A673 (cell line): ENCODE measurements at regions not wholly inside any gene's neighbourhood (a gene's known extent, or its start where the extent isn't known, plus 50 kb on each side); places are given as distances from the start of the nearest gene placed in this dataset. TPM values are rescaled to one million over a fixed set of nuclear protein-coding genes. Genes with fewer than 3 reads are reported as not detected.

Experiments used
- BruUV-seq: library from RNA; stranded (reverse); fragments of 400-500 nt; replicated peaks from 2 replicates; lab custom pipeline; 2021; lab: Mats Ljungman, UMichigan
- CTCF ChIA-PET: fragments of 300-600 bp; sonication (Branson Sonifier 250); formaldehyde crosslinking; loops from one replicate; lab custom pipeline; 2022; ENCODE audit warnings: antibody characterized with exemption; lab: Charles Lee
- POLR2A ChIA-PET: fragments of 300-600 bp; sonication (Branson Sonifier 250); formaldehyde crosslinking; loops from one replicate; lab custom pipeline; 2022; ENCODE audit warnings: antibody characterized with exemption; ENCODE audit not compliant: low non-redundant PET; lab: Charles Lee
- DNase-seq: peaks from one replicate; pipeline ENCODE4 v3.0.0-alpha.2; 2015; ENCODE audit warnings: low spot score
- H3K27ac ChIP-seq: fragments of 200-600 bp; sonication (generic); 2 replicates; pipeline ENCODE4 v1.5.1; 2016; ENCODE audit warnings: mixed run types, low read depth, mild to moderate bottlenecking, mixed read lengths, antibody characterized with exemption, low read length; ENCODE audit not compliant: poor library complexity, severe bottlenecking
- H3K27me3 ChIP-seq: fragments of 200-600 bp; sonication (generic); replicated peaks from 2 replicates; pipeline ENCODE4 v1.6.1; 2017; ENCODE audit warnings: mixed run types, low read depth, mild to moderate bottlenecking, mixed read lengths, antibody characterized with exemption, low read length; ENCODE audit not compliant: insufficient read depth, poor library complexity
- H3K36me3 ChIP-seq: fragments of 200-600 bp; sonication (generic); 2 replicates; pipeline ENCODE4 v1.6.1; 2016; ENCODE audit warnings: mixed run types, mild to moderate bottlenecking, mixed read lengths, antibody characterized with exemption, low read length; ENCODE audit not compliant: insufficient read depth, poor library complexity, severe bottlenecking
- H3K4me1 ChIP-seq: fragments of 200-600 bp; sonication (generic); 2 replicates; pipeline ENCODE4 v1.6.1; 2017; ENCODE audit warnings: mixed run types, mild to moderate bottlenecking, mixed read lengths, antibody characterized with exemption, low read length; ENCODE audit not compliant: insufficient read depth, poor library complexity, severe bottlenecking
- H3K4me3 ChIP-seq: fragments of 200-600 bp; sonication (generic); 2 replicates; pipeline ENCODE4 v1.5.1; 2016; ENCODE audit warnings: low read depth, mixed run types, mild to moderate bottlenecking, mixed read lengths, low read length; ENCODE audit not compliant: poor library complexity, severe bottlenecking
- H3K9me3 ChIP-seq: fragments of 200-600 bp; sonication (generic); 2 replicates; pipeline ENCODE4 v1.6.1; 2016; ENCODE audit warnings: mixed run types, low read depth, mild to moderate bottlenecking, mixed read lengths, antibody characterized with exemption, low read length; ENCODE audit not compliant: poor library complexity, severe bottlenecking
- CTCF ChIP-seq: fragments of 300-800, 200-600 bp; sonication (generic); conservative IDR thresholded peaks from 2 replicates; pipeline ENCODE4 v1.5.1; 2017; ENCODE audit warnings: low read depth, mild to moderate bottlenecking, antibody characterized with exemption, low read length, moderate library complexity, mixed read lengths
- EZH2 ChIP-seq: fragments of 200-600 bp; sonication (generic); IDR thresholded peaks from 2 replicates; pipeline ENCODE4 v1.6.1; 2017; ENCODE audit warnings: borderline replicate concordance, low read depth, mild to moderate bottlenecking, mixed read lengths, antibody characterized with exemption, low read length; ENCODE audit not compliant: poor library complexity, severe bottlenecking
- intact Hi-C: fragments of 100-400 bp; cut with micrococcal nuclease; formaldehyde crosslinking; loops from one replicate; pipeline ENCODE4 v1.10.0; 2022; ENCODE audit not compliant: unreplicated experiment
- microRNA-seq: library from miRNA; unstranded; fragments of <30 nt; microRNA quantifications from one replicate; pipeline ENCODE4 v1.2.0, GENCODE V29; 2021

- no TSS peak for BruUV-seq
- Histone ChIP-seq H3K36me3 (no peaks in the 10 kb centered on the region), H3K27me3 (peaks cover 14% of the 10 kb centered on the region), H3K4me1 (no peaks in the 10 kb centered on the region), H3K27ac (no peak overlapping the region), H3K9me3 (no peaks in the 10 kb centered on the region), H3K4me3 (no peak overlapping the region)
- no peak for DNase-seq
- intact Hi-C loops: no loop called here
- no peak for TF ChIP-seq EZH2
- no peak for TF ChIP-seq CTCF
- ChIA-PET CTCF (interaction anchor here (0.6 kb wide), 1 partner anchor 771 kb away, joined by 3 read pairs; no protein-coding TSS in a partner anchor), POLR2A (no interaction called here)
Measured at GRCh38 chr13:60642552-60642951, 245.5 kb downstream of the TDRD3 start.

GRCh38 chr13:60629158-60629557, 232.1 kb downstream of the TDRD3 start:
- H3K36me3 ChIP-seq: no peaks in the 10 kb centered on the region
- no TSS peak for BruUV-seq
- intact Hi-C loops: loop anchor here (10.0 kb wide), 3 partner anchors 786 to 1326 kb away; partner anchors contain the start of gene PCDH20

GRCh38 chr13:60627071-60627686, 230.2 kb downstream of the TDRD3 start:
- intact Hi-C loops: loop anchor here (10.0 kb wide), 3 partner anchors 788 to 1328 kb away; partner anchors contain the start of gene PCDH20

More at GRCh38 chr13:60629158-60629557, 232.1 kb downstream of the TDRD3 start:
- ChIA-PET POLR2A (no interaction called here), CTCF (no interaction called here)
- TF ChIP-seq CTCF (no peak), EZH2 (no peak)
- Histone ChIP-seq H3K27ac (no peak overlapping the region), H3K9me3 (no peaks in the 10 kb centered on the region), H3K27me3 (peaks cover 8% of the 10 kb centered on the region), H3K4me1 (no peaks in the 10 kb centered on the region), H3K4me3 (no peak overlapping the region)
- no peak for DNase-seq

More at GRCh38 chr13:60627071-60627686, 230.2 kb downstream of the TDRD3 start:
- ChIA-PET POLR2A (no interaction called here), CTCF (interaction anchor here (0.9 kb wide), 1 partner anchor 509 kb away, joined by 3 read pairs; no protein-coding TSS in a partner anchor)
- no peak overlapping the region for H3K4me3 ChIP-seq
- TF ChIP-seq CTCF: peak; percentile 88
- no peak for TF ChIP-seq EZH2
- H3K36me3 ChIP-seq: no peaks in the 10 kb centered on the region
- no peaks in the 10 kb centered on the region for H3K9me3 ChIP-seq
- H3K27me3 ChIP-seq: peaks cover 8% of the 10 kb centered on the region
- DNase-seq: peak; percentile 79
- no peak overlapping the region for H3K27ac ChIP-seq
- H3K4me1 ChIP-seq: no peaks in the 10 kb centered on the region
- no TSS peak for BruUV-seq

Small RNA genes lying in the stretch of these regions (microRNA-seq; reads per million reads assigned to microRNA genes)
- not detected for gene MIR3169
